HG03521 (cell line): ENCODE measurements at regions not wholly inside any gene's neighbourhood (a gene's known extent, or its start where the extent isn't known, plus 50 kb on each side); places are given as distances from the start of the nearest gene placed in this dataset.
"Not testable (repeated sequence)": the region's sequence is repeated elsewhere in the genome, so short reads cannot be mapped to it uniquely, and the experiment has no call there.

ENCODE experiments used
- ATAC-seq: cut with Tn5 transposase; IDR thresholded peaks from one replicate; pipeline ENCODE4 v1.9.1; 2021; ENCODE audit warnings: mild to moderate bottlenecking, moderate library complexity; ENCODE audit not compliant: unreplicated experiment

- ATAC-seq: no peak
These were observed 238.6 kb upstream of the SHH start for GRCh38 chr7:156050636-156051569.

- no peak for ATAC-seq
These were observed 237.1 kb upstream of the SHH start for GRCh38 chr7:156049366-156049765.

- ATAC-seq: no peak
These were observed 233.8 kb upstream of the SHH start for GRCh38 chr7:156046031-156046560.

GRCh38 chr7:156043416-156044178 lies 231.3 kb upstream of the SHH start:
- no peak for ATAC-seq

- ATAC-seq: no peak
These were observed 229.1 kb upstream of the SHH start for GRCh38 chr7:156041398-156041797.

- no peak for ATAC-seq
These were observed 227.9 kb upstream of the SHH start for GRCh38 chr7:156039971-156040677.

GRCh38 chr7:156039194-156039593 lies 226.9 kb upstream of the SHH start:
- ATAC-seq: no peak

GRCh38 chr7:156038345-156038744 lies 226.1 kb upstream of the SHH start:
- ATAC-seq: no peak

GRCh38 chr7:156036153-156036552 lies 223.9 kb upstream of the SHH start:
- no peak for ATAC-seq

- not testable (repeated sequence) for ATAC-seq
These were observed 223.1 kb upstream of the SHH start for GRCh38 chr7:156035387-156035786.

GRCh38 chr7:156034397-156034796 lies 222.1 kb upstream of the SHH start:
- peak; percentile 76 for ATAC-seq

- no peak for ATAC-seq
These were observed 220.7 kb upstream of the SHH start for GRCh38 chr7:156032973-156033372.

GRCh38 chr7:156031679-156032478 lies 219.6 kb upstream of the SHH start:
- ATAC-seq: no peak

- no peak for ATAC-seq
These were observed 217.3 kb upstream of the SHH start for GRCh38 chr7:156029460-156030007.

- no peak for ATAC-seq
These were observed 216.3 kb upstream of the SHH start for GRCh38 chr7:156028521-156028920.

- ATAC-seq: no peak
These were observed 215.6 kb upstream of the SHH start for GRCh38 chr7:156027821-156028220.

GRCh38 chr7:156026603-156027002 lies 214.3 kb upstream of the SHH start:
- no peak for ATAC-seq

GRCh38 chr7:156026076-156026600 lies 213.9 kb upstream of the SHH start:
- ATAC-seq: no peak

GRCh38 chr7:156025675-156026074 lies 213.4 kb upstream of the SHH start:
- ATAC-seq: no peak

- no peak for ATAC-seq
These were observed 211.9 kb upstream of the SHH start for GRCh38 chr7:156024201-156024600.
